ENCODE measurements at regions not wholly inside any gene's neighbourhood (a gene's known extent, or its start where the extent isn't known, plus 50 kb on each side); places are given as distances from the start of the nearest gene placed in this dataset.

DNA sequence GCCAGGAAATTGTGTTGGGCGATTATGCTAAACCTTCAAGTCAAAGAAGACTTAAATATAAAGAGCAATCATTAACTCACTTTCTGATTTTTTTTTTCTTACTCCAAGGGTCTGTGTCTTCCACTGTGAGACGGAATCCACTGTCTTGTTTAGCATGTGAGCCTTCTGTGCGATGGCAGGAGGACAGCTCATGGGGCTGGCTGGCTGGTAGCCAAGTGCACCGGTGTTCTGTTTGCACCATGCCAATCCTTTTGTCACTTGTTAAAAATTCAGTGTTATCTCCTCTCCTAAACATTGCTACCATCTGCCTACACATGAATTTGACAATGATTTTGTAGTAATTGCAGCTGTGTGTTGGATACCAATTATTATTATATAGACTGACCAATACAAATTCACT, 1056.3 kb upstream of the IGFBP7 start:
- Mint-ChIP-seq H3K27me3 (ENCODE audit: unreplicated experiment) (no peaks in the 10 kb centered on the region), H3K4me1 (ENCODE audit: unreplicated experiment) (no peaks in the 10 kb centered on the region)

GRCh38 chr4:58163156-58163555, 1053.0 kb upstream of the IGFBP7 start:
- no peak for TF ChIP-seq CTCF (IDR thresholded peaks at IDR 0.05)
- no peaks in the 10 kb centered on the region for H3K36me3 Mint-ChIP-seq (ENCODE audit: unreplicated experiment)
- H3K4me3 Mint-ChIP-seq (ENCODE audit: unreplicated experiment): no peak overlapping the region
- no peak overlapping the region for H3K27ac Mint-ChIP-seq (ENCODE audit: unreplicated experiment)
- H3K9me3 Mint-ChIP-seq (ENCODE audit: unreplicated experiment): no peaks in the 10 kb centered on the region
- H3K27me3 Mint-ChIP-seq (ENCODE audit: unreplicated experiment): no peaks in the 10 kb centered on the region
- H3K4me1 Mint-ChIP-seq (ENCODE audit: unreplicated experiment): no peaks in the 10 kb centered on the region
- no peak for DNase-seq (ENCODE audit: extremely low spot score, unreplicated experiment)

More for the DNA sequence above, 1056.3 kb upstream of the IGFBP7 start:
- Mint-ChIP-seq H3K27ac (ENCODE audit: unreplicated experiment) (no peak overlapping the region), H3K4me3 (ENCODE audit: unreplicated experiment) (no peak overlapping the region), H3K9me3 (ENCODE audit: unreplicated experiment) (no peaks in the 10 kb centered on the region), H3K36me3 (ENCODE audit: unreplicated experiment) (no peaks in the 10 kb centered on the region)
- no peak for TF ChIP-seq CTCF (IDR thresholded peaks at IDR 0.05)
- DNase-seq (ENCODE audit: extremely low spot score, unreplicated experiment): no peak

DNA sequence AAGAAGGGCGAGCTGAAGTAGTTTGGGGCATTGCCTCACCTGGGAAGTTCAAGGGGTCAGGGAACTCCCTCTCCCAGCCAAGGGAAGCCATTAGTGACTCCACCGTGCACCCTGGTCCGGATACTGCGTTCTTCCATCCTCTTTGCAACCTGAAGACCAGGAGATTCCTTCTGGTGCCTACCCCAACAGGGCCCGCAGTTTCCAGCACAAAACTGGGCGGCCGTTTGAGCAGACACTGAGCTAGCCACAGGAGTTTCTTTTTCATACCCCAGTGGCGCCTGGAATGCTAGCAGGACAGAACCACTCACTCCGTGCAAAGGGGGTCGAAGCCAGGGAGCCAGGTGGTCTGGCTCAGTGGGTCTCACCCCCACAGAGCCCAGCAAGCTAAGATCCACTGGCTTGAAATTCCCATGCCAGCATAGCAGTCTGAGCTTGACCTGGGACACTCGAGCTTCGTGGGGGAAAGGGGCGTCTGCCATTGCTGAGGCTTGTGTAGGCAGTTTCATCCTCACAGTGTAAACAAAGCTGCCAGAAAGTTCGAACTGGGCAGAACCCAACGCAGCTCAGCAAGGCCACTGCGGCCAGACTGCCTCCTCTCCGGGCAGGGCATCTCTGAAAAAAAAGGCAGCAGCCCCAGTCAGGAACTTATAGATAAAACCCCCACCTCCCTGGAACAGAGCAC, 1039.4 kb upstream of the IGFBP7 start:
- H3K27ac Mint-ChIP-seq (ENCODE audit: unreplicated experiment): no peak overlapping the region
- no peaks in the 10 kb centered on the region for H3K36me3 Mint-ChIP-seq (ENCODE audit: unreplicated experiment)
- no peaks in the 10 kb centered on the region for H3K9me3 Mint-ChIP-seq (ENCODE audit: unreplicated experiment)
- H3K4me3 Mint-ChIP-seq (ENCODE audit: unreplicated experiment): no peak overlapping the region
- no peaks in the 10 kb centered on the region for H3K4me1 Mint-ChIP-seq (ENCODE audit: unreplicated experiment)
- no peaks in the 10 kb centered on the region for H3K27me3 Mint-ChIP-seq (ENCODE audit: unreplicated experiment)
- DNase-seq (ENCODE audit: extremely low spot score, unreplicated experiment): no peak
- TF ChIP-seq CTCF (IDR thresholded peaks at IDR 0.05): no peak

DNA sequence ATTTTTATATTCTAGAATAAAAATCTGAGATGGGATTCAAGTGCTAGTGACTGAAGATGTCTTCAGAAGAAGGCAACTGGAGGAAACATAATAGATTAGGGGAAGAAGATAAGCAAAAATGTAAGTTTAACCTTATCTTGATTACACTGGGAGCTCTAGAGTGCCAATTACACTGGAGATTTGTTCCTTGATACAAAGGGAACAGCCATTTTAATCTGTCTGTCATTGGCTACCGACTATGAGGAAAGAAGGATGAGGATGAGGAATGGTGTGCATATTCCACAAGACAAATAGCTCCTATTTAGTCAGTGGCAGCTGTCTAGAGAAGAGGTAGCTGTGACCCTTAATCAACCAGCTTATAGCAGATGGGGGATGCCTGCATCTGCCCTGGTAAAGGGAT, 1034.5 kb upstream of the IGFBP7 start:
- H3K27me3 Mint-ChIP-seq (ENCODE audit: unreplicated experiment): no peaks in the 10 kb centered on the region
- no peak overlapping the region for H3K4me3 Mint-ChIP-seq (ENCODE audit: unreplicated experiment)
- no peak for TF ChIP-seq CTCF (IDR thresholded peaks at IDR 0.05)
- H3K27ac Mint-ChIP-seq (ENCODE audit: unreplicated experiment): no peak overlapping the region
- H3K9me3 Mint-ChIP-seq (ENCODE audit: unreplicated experiment): no peaks in the 10 kb centered on the region
- no peaks in the 10 kb centered on the region for H3K36me3 Mint-ChIP-seq (ENCODE audit: unreplicated experiment)
- DNase-seq (ENCODE audit: extremely low spot score, unreplicated experiment): no peak
- no peaks in the 10 kb centered on the region for H3K4me1 Mint-ChIP-seq (ENCODE audit: unreplicated experiment)

GRCh38 chr4:58138786-58139668, 1028.8 kb upstream of the IGFBP7 start:
- H3K27me3 Mint-ChIP-seq (ENCODE audit: unreplicated experiment): no peaks in the 10 kb centered on the region
- DNase-seq (ENCODE audit: extremely low spot score, unreplicated experiment): no peak
- H3K4me3 Mint-ChIP-seq (ENCODE audit: unreplicated experiment): no peak overlapping the region
- H3K9me3 Mint-ChIP-seq (ENCODE audit: unreplicated experiment): no peaks in the 10 kb centered on the region
- H3K4me1 Mint-ChIP-seq (ENCODE audit: unreplicated experiment): no peaks in the 10 kb centered on the region
- H3K27ac Mint-ChIP-seq (ENCODE audit: unreplicated experiment): no peak overlapping the region
- no peaks in the 10 kb centered on the region for H3K36me3 Mint-ChIP-seq (ENCODE audit: unreplicated experiment)
- no peak for TF ChIP-seq CTCF (IDR thresholded peaks at IDR 0.05)

All from osteocyte (in vitro differentiated cells).